ENCODE measurements at regions not wholly inside any gene's neighbourhood (a gene's known extent, or its start where the extent isn't known, plus 50 kb on each side); places are given as distances from the start of the nearest gene placed in this dataset.

- no peaks in the 10 kb centered on the region for H3K27me3 Mint-ChIP-seq (ENCODE audit: unreplicated experiment)
- H3K4me3 Mint-ChIP-seq (ENCODE audit: unreplicated experiment), result no peak overlapping the region
- TF ChIP-seq CTCF (IDR thresholded peaks at IDR 0.05; ENCODE audit: unreplicated experiment), result no peak
- no peak for DNase-seq (ENCODE audit: low spot score)
- no peak overlapping the region for H3K27ac Mint-ChIP-seq (ENCODE audit: unreplicated experiment)
- H3K9me3 Mint-ChIP-seq (ENCODE audit: unreplicated experiment), result no peaks in the 10 kb centered on the region
- no peaks in the 10 kb centered on the region for H3K4me1 Mint-ChIP-seq (ENCODE audit: unreplicated experiment)
- no peaks in the 10 kb centered on the region for H3K36me3 Mint-ChIP-seq (ENCODE audit: low read depth, unreplicated experiment)
These were observed 276.8 kb upstream of the AKR1E2 start for GRCh38 chr10:4549139-4549653.

DNA sequence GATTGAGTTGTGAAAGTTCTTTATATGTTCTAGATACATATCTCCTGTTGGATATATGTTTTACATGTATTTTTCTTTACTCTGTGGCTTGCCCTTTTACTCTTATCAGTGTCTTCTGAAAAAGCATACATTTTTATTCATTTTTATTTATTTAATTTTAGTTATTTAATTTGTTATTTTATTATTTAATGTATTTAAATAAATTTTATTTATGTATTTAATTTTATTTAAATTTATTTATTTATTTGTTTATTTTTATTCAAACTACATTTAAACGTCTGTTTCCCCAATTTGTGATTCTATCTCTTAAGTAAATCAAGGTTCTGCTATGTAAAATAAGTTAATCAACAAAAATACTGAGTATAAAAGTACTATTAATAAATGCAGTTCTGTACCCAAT lies 279.1 kb upstream of the AKR1E2 start:
- Mint-ChIP-seq H3K4me3 (ENCODE audit: unreplicated experiment) (no peak overlapping the region), H3K4me1 (ENCODE audit: unreplicated experiment) (no peaks in the 10 kb centered on the region), H3K27me3 (ENCODE audit: unreplicated experiment) (no peaks in the 10 kb centered on the region), H3K36me3 (ENCODE audit: low read depth, unreplicated experiment) (no peaks in the 10 kb centered on the region), H3K9me3 (ENCODE audit: unreplicated experiment) (no peaks in the 10 kb centered on the region), H3K27ac (ENCODE audit: unreplicated experiment) (no peak overlapping the region)
- DNase-seq (ENCODE audit: low spot score), result no peak
- no peak for TF ChIP-seq CTCF (IDR thresholded peaks at IDR 0.05; ENCODE audit: unreplicated experiment)

DNA sequence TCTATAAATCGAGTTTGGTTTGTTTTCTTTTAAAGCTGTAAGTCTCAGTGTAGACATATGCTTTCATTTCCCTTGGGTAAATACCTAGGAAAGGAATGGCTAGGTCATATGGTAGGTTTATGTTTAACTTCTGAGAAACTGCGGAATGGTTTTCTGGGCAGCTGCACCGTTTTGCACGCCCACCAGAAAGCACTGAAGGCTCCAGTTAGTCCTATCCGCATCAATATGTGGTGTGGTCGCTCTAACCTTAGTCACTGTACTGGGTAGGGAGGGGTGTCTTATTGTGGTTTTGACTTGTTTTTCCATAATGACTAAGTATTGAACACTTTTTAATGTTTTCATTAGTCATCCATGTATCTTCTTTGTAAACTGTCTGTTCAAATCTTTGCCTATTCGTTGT lies 279.5 kb upstream of the AKR1E2 start:
- Mint-ChIP-seq H3K4me3 (ENCODE audit: unreplicated experiment) (no peak overlapping the region), H3K27me3 (ENCODE audit: unreplicated experiment) (no peaks in the 10 kb centered on the region), H3K27ac (ENCODE audit: unreplicated experiment) (no peak overlapping the region), H3K9me3 (ENCODE audit: unreplicated experiment) (no peaks in the 10 kb centered on the region), H3K4me1 (ENCODE audit: unreplicated experiment) (no peaks in the 10 kb centered on the region), H3K36me3 (ENCODE audit: low read depth, unreplicated experiment) (no peaks in the 10 kb centered on the region)
- no peak for TF ChIP-seq CTCF (IDR thresholded peaks at IDR 0.05; ENCODE audit: unreplicated experiment)
- no peak for DNase-seq (ENCODE audit: low spot score)

- Mint-ChIP-seq H3K4me3 (ENCODE audit: unreplicated experiment) (no peak overlapping the region), H3K9me3 (ENCODE audit: unreplicated experiment) (no peaks in the 10 kb centered on the region), H3K27ac (ENCODE audit: unreplicated experiment) (no peak overlapping the region), H3K4me1 (ENCODE audit: unreplicated experiment) (no peaks in the 10 kb centered on the region), H3K36me3 (ENCODE audit: low read depth, unreplicated experiment) (no peaks in the 10 kb centered on the region), H3K27me3 (ENCODE audit: unreplicated experiment) (peaks cover 2% of the 10 kb centered on the region)
- DNase-seq (ENCODE audit: low spot score), result no peak
- no peak for TF ChIP-seq CTCF (IDR thresholded peaks at IDR 0.05; ENCODE audit: unreplicated experiment)
These were observed 280.9 kb upstream of the AKR1E2 start for GRCh38 chr10:4545062-4545461.

DNA sequence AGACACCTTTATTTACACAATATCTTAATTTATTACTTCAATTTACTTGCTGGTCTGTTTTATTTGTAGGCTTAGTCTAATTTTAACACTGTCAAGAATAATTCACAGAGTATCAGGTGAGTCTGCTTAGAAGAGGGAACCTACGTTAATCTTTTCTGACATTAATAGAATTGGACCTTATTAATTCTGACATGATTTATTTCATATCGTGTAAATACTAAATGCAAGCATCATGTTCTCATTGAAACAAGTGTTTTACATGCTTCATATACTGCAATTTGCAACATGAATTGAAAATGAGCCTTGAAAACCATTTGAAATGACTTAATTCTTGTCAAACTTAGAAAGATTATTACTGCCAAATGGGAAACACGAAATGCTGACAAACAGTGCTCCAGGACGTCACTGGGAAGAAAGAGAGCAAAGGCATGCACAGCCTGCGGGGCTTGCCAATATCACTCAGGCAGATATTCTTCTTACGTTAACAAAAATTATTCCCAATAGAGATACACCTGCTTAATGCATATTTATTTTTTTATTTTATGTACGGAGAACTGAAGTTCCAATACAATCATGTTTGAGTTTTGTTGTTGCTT lies 282.0 kb upstream of the AKR1E2 start:
- no peaks in the 10 kb centered on the region for H3K36me3 Mint-ChIP-seq (ENCODE audit: low read depth, unreplicated experiment)
- H3K4me1 Mint-ChIP-seq (ENCODE audit: unreplicated experiment), result no peaks in the 10 kb centered on the region
- no peak for TF ChIP-seq CTCF (IDR thresholded peaks at IDR 0.05; ENCODE audit: unreplicated experiment)
- peaks cover 2% of the 10 kb centered on the region for H3K27me3 Mint-ChIP-seq (ENCODE audit: unreplicated experiment)
- H3K9me3 Mint-ChIP-seq (ENCODE audit: unreplicated experiment), result no peaks in the 10 kb centered on the region
- DNase-seq (ENCODE audit: low spot score), result no peak
- no peak overlapping the region for H3K4me3 Mint-ChIP-seq (ENCODE audit: unreplicated experiment)
- no peak overlapping the region for H3K27ac Mint-ChIP-seq (ENCODE audit: unreplicated experiment)

Measured in endothelial cell (in vitro differentiated cells).